HEK293T (cell line): ENCODE measurements at regions not wholly inside any gene's neighbourhood (a gene's known extent, or its start where the extent isn't known, plus 50 kb on each side); places are given as distances from the start of the nearest gene placed in this dataset.

Experiments used
- FOXM1 ChIP-seq: fragments of 450-650 bp; IDR thresholded peaks from 2 replicates; pipeline ENCODE4 v1.6.1; 2017; ENCODE audit warnings: mild to moderate bottlenecking, borderline replicate concordance
- SUZ12 ChIP-seq: fragments of 450-650 bp; IDR thresholded peaks from 2 replicates; pipeline ENCODE4 v1.6.1; 2016; ENCODE audit warnings: mild to moderate bottlenecking

GRCh38 chr7:88617185-88617584, 142.3 kb upstream of the ZNF804B start:
- no peak for TF ChIP-seq FOXM1
- no peak for TF ChIP-seq SUZ12
